ENCODE measurements at regions not wholly inside any gene's neighbourhood (a gene's known extent, or its start where the extent isn't known, plus 50 kb on each side); places are given as distances from the start of the nearest gene placed in this dataset.
"Not testable (repeated sequence)": the region's sequence is repeated elsewhere in the genome, so short reads cannot be mapped to it uniquely, and the experiment has no call there.

DNA sequence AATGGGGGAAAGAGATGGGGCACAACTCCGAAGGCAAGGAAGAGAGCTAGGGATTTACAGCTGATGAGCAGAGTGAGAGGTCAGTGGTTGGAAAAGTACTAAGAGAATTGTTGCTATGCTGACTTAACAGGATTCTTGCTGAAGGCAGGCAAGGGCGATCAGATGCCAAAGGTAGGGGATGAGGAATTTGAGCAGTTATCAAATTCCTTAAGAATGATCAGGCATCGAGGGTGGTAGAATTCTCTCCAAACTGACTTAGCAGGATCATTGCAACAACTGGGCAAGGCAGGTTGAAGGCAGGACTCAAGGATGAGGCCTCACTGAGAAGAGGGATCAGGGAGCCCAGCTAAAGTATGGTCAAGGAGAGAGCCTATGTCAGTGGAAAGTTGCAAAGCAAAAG, 171.0 kb downstream of the HSD17B3 start:
- DNase-seq, result no peak

DNA sequence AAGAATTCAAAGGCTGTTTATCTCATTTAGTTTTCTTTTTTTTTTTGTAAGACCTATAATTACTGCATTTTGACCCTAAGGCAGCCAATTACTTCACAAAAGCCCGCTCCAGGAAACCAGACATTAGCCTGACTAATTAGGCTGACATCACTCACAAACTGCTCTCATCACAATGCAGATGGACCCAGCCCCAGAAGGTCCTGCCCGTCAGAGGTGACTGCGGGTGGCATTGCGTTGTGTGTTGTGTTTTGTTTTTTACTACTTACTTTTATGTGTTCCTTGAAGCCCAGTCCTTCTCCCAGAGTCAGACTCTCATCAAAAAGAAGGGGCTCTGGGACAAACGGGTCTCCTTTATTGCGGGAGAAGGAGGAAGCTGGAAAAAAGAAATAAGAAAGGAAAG, 172.2 kb downstream of the HSD17B3 start:
- DNase-seq, result peak; percentile 62

DNA sequence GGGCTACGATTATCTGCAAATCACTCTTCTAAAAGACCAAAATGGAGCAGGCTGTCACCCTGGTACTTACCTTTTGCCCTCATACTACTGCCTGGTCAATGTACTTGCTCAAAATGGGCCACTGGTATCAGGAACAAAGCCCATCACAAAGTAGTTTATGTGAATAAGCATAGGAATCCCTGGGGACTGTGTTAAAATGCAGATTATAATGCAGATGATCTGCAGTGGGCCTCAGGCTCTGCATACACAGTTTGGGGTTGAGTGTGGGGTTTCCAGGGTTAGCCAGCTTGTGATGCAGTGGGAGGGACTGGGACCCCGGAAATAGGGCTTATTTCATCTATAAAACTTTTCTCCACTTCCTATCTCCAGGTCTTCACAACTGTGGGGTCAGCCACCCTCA, 173.1 kb downstream of the HSD17B3 start:
- no peak for DNase-seq

DNA sequence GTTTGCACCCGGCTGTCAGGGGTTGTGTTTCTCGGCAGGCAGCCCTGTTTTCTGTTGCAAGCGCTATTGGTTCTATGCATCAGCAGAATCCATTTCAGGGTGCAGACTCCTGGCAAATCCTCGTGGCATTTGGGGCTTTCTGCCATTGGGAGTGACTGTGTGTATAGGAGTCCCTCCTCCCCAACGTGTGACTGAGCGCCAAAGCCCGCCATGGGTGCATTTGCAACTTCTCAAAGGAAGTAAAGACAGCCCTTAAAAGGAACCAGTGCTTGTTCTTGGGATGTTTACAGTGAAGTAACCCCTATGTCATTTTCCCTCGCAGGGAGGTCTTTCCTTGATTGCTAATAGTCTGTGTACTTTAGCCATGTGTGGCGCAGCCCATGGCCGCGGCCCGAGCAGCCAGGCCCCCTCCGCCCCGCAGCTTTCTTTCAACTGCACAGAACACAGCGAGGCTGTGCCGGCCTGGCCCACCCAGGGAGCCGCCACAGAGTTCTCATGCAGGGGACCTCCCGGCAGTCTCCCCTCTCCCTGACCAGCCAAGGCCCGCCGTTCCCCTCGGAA, 175.6 kb downstream of the HSD17B3 start:
- no peak for DNase-seq

DNA sequence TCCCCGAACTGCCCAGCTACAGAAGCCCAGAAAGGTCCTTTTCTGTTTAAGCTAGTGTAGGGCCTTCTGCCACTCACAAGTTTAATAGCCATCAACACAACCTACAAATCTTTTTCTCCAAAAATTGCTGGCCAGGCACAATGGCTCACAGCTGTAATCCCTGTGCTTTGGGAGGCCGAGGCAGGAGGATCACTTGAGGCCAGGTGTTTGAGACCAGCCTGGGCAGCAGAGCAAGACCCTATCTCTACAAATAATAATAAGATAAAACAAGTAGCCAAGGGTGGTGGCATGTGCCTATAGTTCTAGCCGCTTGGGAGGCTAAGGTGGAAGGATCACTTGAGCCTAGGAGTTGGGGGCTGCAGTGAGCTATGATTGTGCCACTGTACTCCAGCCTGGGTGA, 176.4 kb downstream of the HSD17B3 start:
- DNase-seq, result no peak

DNA sequence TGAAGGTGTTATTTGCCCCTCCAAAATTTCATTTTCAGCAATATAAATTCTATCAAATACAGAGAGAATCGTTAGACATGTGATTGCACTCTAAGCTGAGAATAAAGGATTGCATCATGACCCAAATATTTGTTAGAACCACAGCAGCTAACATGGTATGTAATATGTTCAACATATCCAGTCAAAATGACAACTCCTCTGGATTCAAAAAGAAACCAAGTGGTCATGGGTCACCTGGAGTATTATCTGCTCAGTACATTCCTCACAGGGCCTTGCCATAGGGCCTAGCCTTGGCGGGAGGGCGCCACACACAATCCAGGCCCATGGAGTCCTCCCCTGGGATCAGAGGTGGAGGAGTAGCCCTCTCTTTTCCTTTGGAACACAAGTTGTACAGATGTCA, 179.2 kb downstream of the HSD17B3 start:
- no peak for DNase-seq

DNA sequence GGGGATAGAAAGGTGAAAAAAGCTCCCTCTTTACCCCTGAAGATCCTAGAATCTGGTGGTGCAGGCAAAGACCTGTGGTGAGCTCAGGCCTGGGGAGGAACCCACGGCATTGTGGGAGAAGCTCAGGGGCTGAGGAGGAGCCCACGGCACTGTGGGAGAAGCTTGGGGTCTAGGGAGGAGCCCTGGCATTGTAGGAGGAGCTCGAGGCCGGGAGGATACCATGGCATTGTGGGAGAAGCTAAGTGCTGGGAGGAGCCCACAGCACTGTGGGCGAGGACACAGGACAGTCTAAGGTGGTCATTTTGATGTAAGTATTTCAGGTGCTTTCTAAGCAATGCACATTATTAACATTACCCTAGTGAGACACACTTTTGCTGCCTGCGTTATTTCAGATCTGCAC, 179.7 kb downstream of the HSD17B3 start:
- no peak for DNase-seq

DNA sequence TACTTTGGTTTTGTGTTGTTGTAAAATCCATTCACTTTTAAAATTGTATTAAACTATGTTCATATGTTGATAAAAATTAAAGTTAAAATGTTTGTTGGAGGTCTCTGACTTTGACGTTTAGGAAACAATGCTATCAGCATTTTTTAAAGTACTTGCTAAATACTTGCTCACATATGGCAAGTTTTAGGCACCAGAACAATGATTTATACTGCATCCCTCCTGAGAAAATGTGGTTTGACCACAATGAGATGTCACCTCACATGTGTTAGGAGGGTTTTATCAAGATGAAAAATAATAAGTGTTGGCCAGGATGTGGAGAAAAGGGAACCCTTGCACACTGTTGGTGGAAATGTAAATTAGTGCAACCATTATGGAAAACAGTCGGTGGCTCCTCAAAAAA, 180.8 kb downstream of the HSD17B3 start:
- DNase-seq, result no peak

DNA sequence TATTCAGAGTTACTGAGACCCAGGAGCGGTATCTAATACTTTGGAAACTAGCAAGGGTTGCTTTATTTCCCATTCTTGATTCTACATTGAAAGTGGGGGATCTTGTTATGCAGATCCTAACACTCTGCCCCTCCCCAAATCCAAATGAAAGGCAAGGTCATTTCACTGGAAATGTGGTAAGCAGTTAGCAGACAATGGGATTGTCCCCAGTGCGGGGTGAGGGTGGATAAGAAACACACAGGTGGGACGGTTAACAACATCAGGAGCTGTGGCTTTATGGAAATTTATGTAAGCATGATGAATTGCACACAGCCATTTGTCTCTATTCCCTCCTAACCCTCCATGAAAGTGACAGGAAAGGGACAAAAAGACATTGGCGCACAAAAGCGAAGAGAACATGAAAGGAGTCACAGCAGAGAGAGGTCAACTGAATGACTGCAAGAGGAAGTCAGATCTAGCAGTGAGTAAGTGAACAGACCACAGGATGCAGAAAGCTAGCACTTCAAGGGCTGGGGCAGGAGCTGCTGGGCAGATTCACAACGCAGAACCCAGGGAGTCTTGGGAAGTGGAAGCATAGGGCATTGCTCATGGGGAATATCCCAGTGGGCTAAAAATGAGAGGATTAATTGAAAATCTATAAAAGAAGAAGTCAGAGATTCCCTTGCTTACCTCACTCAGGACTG, 184.4 kb downstream of the HSD17B3 start:
- DNase-seq, result no peak

DNA sequence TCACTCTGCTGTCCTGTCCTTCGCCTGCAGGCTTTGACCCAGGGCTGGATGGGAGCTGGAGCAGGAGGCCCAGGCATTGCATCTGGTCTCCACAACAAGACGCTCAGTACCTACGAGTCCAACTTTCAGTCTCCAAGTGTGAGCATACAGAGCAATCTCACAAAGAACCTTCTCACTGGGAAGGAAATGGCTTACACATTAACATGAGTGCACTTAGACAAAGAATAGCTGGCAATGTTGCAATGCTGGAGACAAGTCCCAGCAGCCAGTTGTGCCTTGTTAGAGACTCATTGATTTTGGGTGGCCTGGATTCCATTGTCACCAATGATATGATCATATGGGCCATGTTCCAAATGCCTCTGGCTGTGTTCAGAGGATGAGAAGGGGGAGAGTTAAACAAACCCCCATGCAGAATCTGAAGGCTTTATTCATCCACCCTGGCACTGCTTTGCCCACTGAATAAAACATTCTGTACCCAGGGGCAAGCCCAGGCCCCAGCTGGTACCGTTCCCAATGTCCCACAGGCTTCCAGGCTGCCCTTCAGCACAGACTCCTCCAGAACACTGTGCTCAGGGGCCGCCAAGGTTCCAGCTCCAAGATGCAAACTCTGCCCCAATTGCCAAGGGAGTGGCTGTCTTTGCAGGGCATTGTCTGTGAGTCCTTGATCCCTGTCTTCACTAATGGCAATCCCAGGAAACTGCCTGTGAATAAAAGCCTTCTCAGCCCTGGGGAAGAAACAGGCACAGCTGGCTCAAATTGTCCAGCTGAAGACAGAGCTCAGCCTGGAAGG, 185.5 kb downstream of the HSD17B3 start:
- no peak for DNase-seq

DNA sequence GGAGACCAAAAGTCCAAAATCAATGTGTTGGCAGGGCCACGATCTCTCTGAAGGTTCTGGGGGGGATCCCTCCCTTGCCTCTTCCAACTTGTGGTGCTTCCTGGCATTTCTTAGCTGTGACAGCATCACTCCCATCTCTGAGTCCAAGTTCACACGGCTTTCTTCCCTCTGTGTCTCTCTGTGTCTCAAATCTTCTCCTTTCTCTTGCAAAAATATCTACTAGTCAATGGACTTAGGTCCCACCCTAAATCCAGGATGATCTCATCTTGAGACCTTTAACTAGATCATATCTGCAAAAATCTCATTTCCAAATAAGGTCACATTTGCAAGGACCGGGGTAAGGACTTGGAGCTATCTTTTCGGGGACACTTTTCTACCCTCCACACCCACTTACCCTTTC, 186.1 kb downstream of the HSD17B3 start:
- no peak for DNase-seq

DNA sequence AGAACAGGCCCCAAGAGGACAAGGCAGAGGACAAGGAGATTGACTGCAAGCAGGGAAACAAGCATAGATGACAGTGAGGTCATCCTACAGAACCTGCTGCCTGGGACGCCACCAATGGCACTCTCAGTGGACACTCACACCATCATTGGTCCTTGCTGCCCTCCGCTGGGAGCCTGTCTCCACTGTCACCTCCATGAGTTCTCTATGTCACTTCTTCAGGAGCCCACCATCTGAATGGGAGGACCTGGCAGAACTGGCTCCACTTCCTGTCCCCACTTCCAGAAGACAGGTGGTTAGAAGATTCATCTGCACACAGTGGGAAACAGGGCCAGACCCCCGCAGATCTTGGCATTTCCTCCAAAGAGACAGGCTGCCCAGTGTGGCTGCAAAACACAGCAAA, 188.9 kb downstream of the HSD17B3 start:
- no peak for DNase-seq

DNA sequence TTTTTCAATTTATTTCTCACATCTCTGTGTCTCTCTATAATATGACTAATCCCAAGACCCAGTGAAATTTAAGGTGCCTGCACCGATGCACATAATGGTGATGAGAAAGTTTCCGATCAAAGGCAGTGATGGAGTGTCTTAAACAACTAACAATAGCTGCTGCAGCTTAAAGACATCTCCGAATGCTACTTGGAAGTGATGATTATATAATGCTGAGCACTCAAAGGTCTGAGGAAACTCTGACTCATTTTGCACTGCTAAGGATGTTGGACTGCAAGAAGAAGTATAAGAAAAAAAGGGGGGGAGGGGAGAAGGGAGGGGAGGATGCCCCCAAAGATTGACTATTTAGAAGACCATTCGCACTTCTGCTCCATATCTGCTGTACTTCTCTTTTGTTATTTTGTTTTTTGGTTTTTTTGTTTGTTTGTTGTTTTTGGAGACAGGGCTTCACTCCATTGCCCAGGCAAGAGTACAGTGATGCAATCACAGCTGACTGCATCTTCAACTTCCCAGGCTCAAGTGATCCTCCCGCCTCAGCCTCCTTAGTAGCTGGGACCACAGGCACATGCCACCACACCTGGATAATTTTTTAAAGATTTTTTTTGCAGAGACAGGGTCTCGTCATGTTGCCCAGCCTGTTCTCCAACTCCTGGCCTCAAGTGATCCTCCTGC, 192.2 kb downstream of the HSD17B3 start:
- no peak for DNase-seq

DNA sequence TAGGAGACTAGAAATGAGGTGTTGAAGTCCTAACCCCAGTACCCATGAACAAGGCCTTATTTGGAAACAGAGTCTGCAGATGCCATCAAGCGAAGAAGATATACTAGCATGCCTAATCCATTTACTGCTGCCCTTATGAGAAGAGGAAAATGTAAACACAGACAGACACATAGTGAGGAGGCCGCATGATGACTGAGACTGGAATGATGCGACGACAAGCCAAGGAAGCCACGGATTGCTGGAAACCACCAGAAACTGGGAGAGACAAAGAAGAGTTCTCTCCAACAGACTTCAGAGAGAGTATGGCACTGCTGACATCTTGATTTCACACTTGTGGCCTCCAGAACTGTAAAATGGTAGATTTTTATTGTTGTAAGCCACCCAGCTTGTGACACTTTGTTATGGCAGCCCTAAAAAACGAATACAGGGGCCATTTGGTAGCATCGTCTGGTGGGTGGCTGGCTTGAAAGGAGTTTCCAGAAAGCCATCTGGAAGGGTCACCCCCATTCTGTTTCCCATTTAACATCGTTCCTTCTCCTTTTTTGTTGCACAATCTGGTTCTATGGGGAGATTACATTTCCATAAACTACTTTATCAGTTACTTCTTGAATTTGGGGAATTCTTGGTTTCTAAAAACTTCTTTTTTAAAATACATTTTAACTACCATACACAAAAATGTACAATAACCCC, 193.1 kb downstream of the HSD17B3 start:
- DNase-seq, result no peak

DNA sequence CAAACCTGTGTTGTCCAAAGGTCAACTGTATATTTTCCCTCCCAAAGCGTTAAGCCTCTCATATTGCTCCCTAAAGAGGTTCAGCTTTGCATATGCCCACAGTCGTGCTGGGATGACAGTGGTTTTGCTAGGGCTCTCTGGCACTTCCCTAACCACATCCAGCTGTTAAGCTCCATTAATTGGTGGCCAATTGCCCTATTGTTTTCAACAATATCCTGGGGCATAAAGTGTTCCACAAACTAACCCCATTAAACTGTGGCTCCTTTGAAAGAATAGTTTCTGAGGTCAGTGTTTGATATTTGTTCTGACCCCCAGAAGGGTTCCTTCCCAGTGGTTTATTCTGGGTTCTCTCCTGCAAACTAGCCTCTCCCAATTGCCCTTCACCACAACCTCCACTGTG, 194.5 kb downstream of the HSD17B3 start:
- no peak for DNase-seq

DNA sequence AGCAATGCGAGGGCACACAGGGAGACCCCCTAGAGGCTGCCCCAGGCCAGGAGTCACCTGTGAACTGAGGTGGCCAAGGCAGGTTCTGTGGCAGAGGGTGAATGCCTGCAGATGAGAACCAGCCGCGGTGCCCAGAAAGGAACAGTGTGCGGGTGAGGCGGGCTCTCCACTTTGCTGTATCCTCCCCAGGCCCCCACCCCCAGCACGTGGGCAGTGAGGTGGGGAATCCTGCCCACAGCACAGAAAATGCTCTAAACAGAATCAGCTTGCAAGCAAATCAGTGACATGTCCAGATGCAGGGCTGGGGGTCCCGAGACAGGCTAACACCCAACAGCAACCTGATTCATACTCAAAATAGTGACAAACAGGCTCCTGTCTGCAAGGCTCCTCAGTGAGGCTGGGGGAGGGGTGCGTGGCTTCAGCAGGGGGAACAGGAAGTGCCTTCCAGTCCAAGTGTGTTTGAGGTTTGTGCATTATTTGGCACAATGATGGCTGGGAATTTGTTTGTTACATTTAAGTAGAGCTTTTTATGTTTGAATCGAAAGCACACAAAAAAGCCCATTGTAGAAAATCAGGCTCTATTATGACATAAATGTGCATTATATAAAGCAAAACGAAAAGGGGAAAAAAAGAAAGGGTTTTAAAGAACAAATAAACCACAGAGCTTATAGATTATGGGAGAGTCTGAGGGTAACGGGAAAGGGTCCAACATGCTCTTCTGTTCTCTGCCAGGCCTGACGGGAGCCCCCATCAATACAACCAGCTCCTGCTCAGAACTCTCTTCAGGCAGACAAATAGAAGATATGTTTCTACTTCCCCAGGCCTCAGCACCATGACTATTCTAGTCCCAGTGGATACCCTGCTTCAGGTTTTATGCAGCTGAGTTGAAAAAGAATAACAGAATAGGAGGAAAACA, 201.3 kb downstream of the HSD17B3 start:
- DNase-seq, result no peak

DNA sequence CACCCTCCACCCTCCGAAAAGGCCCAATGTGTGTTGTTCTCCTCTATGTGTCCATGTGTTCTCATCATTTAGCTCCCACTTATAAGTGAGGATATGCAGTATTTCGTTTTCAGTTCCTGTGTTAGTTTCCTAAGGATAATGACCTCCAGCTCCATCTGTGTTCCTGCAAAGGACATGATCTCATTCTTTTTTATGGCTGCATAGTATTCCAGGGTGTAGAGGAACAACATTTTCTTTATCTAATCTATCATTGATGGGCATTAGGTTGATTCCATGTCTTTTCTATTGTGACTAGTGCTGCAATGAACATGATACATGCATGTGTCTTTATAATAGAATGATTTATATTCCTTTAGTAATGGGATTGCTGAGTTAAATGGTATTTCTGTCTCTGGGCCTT, 211.3 kb downstream of the HSD17B3 start:
- DNase-seq, result not testable (repeated sequence)

DNA sequence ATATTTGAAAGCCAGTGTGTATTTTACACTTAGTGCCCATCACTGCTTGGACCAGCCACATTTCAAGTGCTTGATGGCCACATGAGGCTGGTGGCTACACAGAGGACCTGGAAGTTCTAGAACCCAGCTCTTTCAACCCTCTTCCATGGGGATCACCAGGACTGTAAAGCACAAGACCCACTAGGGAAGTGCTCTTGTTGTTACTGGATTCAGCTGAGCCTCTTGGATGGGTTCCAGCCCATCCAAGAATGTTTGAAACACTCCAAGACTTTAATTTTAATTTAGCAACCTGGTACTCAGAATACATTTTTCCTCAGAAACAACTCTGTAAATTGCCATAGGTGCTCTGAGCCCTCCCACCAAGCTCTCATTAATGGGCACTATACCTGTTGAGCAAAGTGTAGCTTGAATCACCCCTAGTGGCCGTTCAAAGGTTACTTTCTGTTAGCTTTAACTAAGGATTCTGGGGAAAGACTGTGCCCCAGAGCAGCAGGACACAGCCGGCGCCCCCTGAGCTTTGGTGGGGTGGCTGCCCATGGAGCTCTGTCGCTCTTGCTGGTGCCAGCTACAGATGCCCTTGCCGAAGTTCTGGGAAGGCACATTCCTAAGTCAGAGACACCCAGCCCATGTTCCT, 212.4 kb downstream of the HSD17B3 start:
- DNase-seq, result no peak

DNA sequence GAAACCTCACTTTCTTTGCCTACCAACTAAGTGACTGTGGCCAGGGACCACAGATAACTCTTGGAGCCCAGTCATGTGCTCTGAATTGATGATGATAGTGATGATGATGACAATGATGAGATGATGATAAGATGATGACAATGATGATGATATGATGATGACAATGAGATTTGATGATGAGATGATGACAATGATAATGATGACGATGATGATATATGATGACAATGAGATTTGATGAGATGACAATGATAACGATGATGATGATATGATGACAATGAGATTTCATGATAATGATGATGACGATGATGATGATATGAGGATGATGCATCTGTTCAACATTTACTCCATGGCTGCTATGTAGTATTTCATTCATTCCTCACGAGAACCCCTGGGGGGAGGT, 213.0 kb downstream of the ERCC6L2 start:
- DNase-seq, result no peak

DNA sequence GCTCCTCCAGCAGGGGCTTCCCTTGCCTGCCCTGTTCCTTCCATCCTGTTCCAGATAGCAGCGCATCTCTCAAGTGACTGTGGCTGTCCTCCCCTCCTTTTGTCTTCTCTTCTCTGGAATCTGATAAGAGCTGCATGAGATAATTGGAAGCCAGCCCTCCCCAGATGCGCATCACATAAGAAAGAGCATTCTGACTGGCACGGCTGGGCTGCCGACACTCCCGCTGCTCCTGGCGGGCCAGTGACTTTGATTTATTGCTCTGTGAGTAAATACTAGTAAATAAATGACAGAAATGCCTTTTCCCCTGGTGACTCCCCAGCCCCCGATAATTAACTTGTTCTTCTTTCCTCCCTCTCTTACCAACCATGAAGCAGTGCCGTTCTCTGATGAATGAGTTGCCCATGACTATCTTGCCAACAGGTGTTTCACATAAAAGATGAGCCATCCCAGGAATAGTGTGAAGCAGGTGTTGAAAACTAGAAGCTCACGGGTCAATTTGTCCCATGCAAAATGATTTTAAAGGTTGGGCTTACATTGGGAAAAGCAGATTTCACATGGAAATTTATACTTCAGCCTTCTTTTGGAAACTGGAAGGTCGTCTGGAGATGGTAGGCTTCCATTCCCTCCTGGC, 212.3 kb downstream of the ERCC6L2 start:
- peak; percentile 51 for DNase-seq

DNA sequence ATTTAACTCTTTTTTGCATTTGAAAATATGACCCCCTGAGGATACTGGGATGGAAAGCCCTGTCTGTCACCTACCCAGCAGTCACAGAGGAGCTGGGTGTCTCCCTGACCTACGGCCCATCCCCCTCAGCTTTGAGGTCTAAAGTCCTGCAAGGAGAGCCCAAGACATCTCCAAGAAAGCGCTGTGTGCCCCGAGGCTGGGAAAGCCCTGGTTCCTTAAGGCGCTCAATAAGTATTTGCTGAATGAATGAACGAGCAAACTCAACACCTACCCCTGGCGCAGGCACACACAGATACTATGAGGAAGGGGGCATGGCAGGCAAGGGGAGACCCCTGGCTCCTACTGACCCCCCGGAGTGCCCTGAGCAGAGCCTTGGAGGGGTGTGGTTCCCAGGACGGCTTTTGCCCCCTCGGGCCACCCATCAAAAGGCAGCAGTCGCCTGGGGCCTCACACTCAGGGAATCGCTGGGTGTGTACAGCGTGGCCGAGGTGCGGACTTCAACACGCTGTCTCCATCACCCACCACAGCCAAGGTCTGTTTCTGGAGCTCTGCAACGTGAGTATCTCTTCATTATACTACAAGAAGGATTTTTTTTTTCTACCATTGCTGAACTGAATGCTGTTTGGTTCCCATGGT, 211.6 kb downstream of the ERCC6L2 start:
- no peak for DNase-seq

Measured in NCI-H1105 (cell line).